K562 (cell line): ENCODE measurements at regions not wholly inside any gene's neighbourhood (a gene's known extent, or its start where the extent isn't known, plus 50 kb on each side); places are given as distances from the start of the nearest gene placed in this dataset.

Experiments
- ATAC-seq: fragments of 200-7000 bp; cut with Tn5 transposase; 3 replicates; pipeline ENCODE4 v1.9.1; 2020; ENCODE audit warnings: moderate library complexity
- BruUV-seq: library from RNA; stranded (reverse); fragments of 400-500 nt; replicated peaks from 2 replicates; lab custom pipeline; 2021; lab: Mats Ljungman, UMichigan
- CTCF ChIA-PET: fragments of 300-600 bp; formaldehyde crosslinking; extraction: SDS; loops from one replicate; lab custom pipeline; 2021; ENCODE audit warnings: low intra/inter-chr PET ratio; lab: Yijun Ruan, JAX
- POLR2A ChIA-PET: fragments of 300-600, 350-650 bp; sonication (Branson Sonifier 250); formaldehyde crosslinking; extraction: SDS; loops from one replicate; lab custom pipeline; 2021; ENCODE audit warnings: antibody characterized with exemption, inconsistent platforms; lab: Yijun Ruan, JAX
- DNase-seq, 4 experiments: peaks; one replicate each; pipeline versions ENCODE4 v3.0.0 to v3.0.0-alpha.2; 2011 to 2018; ENCODE audit warnings: low spot score in 3 of 4, mixed read lengths in 3 of 4; ENCODE audit errors: extremely low read depth in 1 of 4
- FAIRE-seq: peaks from 2 replicates; lab custom pipeline; 2011; peaks lifted over from hg19 to GRCh38; lab: Jason Lieb, UNC
- H2AFZ ChIP-seq: 2 replicates; pipeline ENCODE4 v1.6.0; 2011; ENCODE audit warnings: low read depth, low read length, control low read depth, inconsistent platforms
- H3K27ac ChIP-seq: fragments of 200-600 bp; 3 replicates; pipeline ENCODE4 v1.8.0; 2011; ENCODE audit warnings: low read depth, mild to moderate bottlenecking, control low read depth, inconsistent platforms, low read length, moderate library complexity, mixed read lengths; ENCODE audit errors: extremely low read depth
- H3K27me3 ChIP-seq, 2 experiments: fragments of 300-600 bp in 1 of 2; 2 replicates in 1 of 2; 3 replicates in 1 of 2; pipeline versions ENCODE4 v1.6.0 to v1.8.0; 2011; ENCODE audit warnings: inconsistent platforms in 2 of 2, low read length in 2 of 2, mild to moderate bottlenecking in 1 of 2, mixed read lengths in 1 of 2, moderate library complexity in 1 of 2; ENCODE audit not compliant: control insufficient read depth in 2 of 2, insufficient read depth in 2 of 2
- H3K36me3 ChIP-seq: fragments of 300-600 bp; 3 replicates; pipeline ENCODE4 v1.8.0; 2011; ENCODE audit warnings: mild to moderate bottlenecking, low read length, inconsistent platforms; ENCODE audit not compliant: control insufficient read depth, insufficient read depth
- H3K4me1 ChIP-seq, 2 experiments: fragments of 200-600 bp in 1 of 2; replicated peaks in 1 of 2; 2 replicates in 1 of 2; 3 replicates in 1 of 2; pipeline versions ENCODE4 v1.5.1 to v1.8.0; 2011; ENCODE audit warnings: inconsistent platforms in 2 of 2, low read length in 2 of 2, mild to moderate bottlenecking in 1 of 2, mixed read lengths in 1 of 2, moderate library complexity in 1 of 2; ENCODE audit not compliant: control insufficient read depth in 2 of 2, insufficient read depth in 2 of 2
- H3K4me2 ChIP-seq: 2 replicates; pipeline ENCODE4 v1.6.1; 2011; ENCODE audit warnings: low read length, control low read depth, inconsistent platforms, mixed read lengths; ENCODE audit not compliant: insufficient read depth
- H3K4me3 ChIP-seq: fragments of 200-600 bp; sonication (generic), shearing (Covaris generic); 2 replicates; pipeline ENCODE4 v1.5.1; 2016; ENCODE audit warnings: control low read depth, inconsistent platforms
- H3K79me2 ChIP-seq: fragments of 200-600 bp; 3 replicates; pipeline ENCODE4 v1.8.0; 2011; ENCODE audit warnings: low read length, inconsistent platforms; ENCODE audit not compliant: control insufficient read depth, insufficient read depth
- H3K9ac ChIP-seq, 2 experiments: 2 replicates each; pipeline versions ENCODE4 v1.6.0 to v1.6.1; 2011; ENCODE audit warnings: low read depth in 2 of 2, low read length in 2 of 2, control low read depth in 1 of 2, inconsistent platforms in 1 of 2, mild to moderate bottlenecking in 1 of 2, mixed read lengths in 1 of 2; ENCODE audit not compliant: insufficient read depth in 1 of 2
- H3K9me1 ChIP-seq: one replicate; pipeline ENCODE4 v1.6.0; 2011; ENCODE audit warnings: inconsistent platforms, mild to moderate bottlenecking, low read length, moderate library complexity; ENCODE audit not compliant: control insufficient read depth, insufficient read depth
- H3K9me3 ChIP-seq: replicated peaks from 2 replicates; pipeline ENCODE4 v1.5.1; 2011; ENCODE audit warnings: low read depth, low read length, inconsistent platforms; ENCODE audit not compliant: control insufficient read depth, insufficient read depth
- H4K20me1 ChIP-seq: replicated peaks from 2 replicates; pipeline ENCODE4 v1.6.1; 2011; ENCODE audit warnings: low read length, inconsistent platforms, mixed read lengths; ENCODE audit not compliant: control insufficient read depth, insufficient read depth
- ARNT ChIP-seq, 2 experiments: fragments of 450-650 bp; IDR thresholded peaks; 2 replicates each; pipeline ENCODE4 v1.6.1; 2016; ENCODE audit warnings: mild to moderate bottlenecking in 1 of 2
- HMG20A ChIP-seq: fragments of 450-650 bp; formaldehyde crosslinking; conservative IDR thresholded peaks from 2 replicates; pipeline ENCODE4 v1.4.0; 2020; ENCODE audit warnings: mild to moderate bottlenecking, mixed read lengths
- MCM5 ChIP-seq: fragments of 450-650 bp; IDR thresholded peaks from 2 replicates; pipeline ENCODE4 v1.6.1; 2016; ENCODE audit warnings: low read depth
- NR4A1 ChIP-seq, 2 experiments: fragments of 250-450 bp in 1 of 2; fragments of 450-650 bp in 1 of 2; sonication (Bioruptor Pico) in 1 of 2; IDR thresholded peaks; 2 replicates each; pipeline versions ENCODE4 v1.4.0 to v1.6.1; 2016 to 2020; ENCODE audit warnings: mild to moderate bottlenecking in 2 of 2, missing compliant biosample characterization in 1 of 2, missing genetic modification characterization in 1 of 2, moderate library complexity in 1 of 2
- PCBP2 ChIP-seq: fragments of 200-400 bp; formaldehyde crosslinking; IDR thresholded peaks from 2 replicates; pipeline ENCODE4 v1.6.1; 2018; ENCODE audit warnings: low read length, low read depth, mild to moderate bottlenecking, moderate library complexity; ENCODE audit not compliant: poor library complexity, severe bottlenecking
- SREBF2 ChIP-seq: sonication (generic); formaldehyde crosslinking; IDR thresholded peaks from 2 replicates; pipeline ENCODE4 v1.4.0; 2020; ENCODE audit warnings: mild to moderate bottlenecking, missing genetic modification reagents
- ZC3H4 ChIP-seq: sonication (generic); formaldehyde crosslinking; IDR thresholded peaks from 2 replicates; pipeline ENCODE4 v1.9.0; 2021; ENCODE audit warnings: missing genetic modification reagents, borderline replicate concordance
- ZNF407 ChIP-seq: fragments of 450-650 bp; IDR thresholded peaks from 2 replicates; pipeline ENCODE4 v1.6.1; 2016; ENCODE audit warnings: low read depth
- WGBS: fragments of 100-300 bp; shearing (Covaris generic); methylation state at CpG from one replicate; pipeline ENCODE4 v1.1.6; 2016; ENCODE audit warnings: low coverage, mixed read lengths; ENCODE audit not compliant: insufficient coverage; ENCODE audit errors: missing lambda C conversion rate; 5-methylcytosine and 5-hydroxymethylcytosine counted together
- in situ Hi-C: fragments of 300-500 bp; cut with MboI; formaldehyde crosslinking; loops from 4 replicates; pipeline ENCODE4 v1.15.0; 2018; ENCODE audit warnings: inconsistent platforms, mixed read lengths
- intact Hi-C: fragments of 100-400 bp; cut with micrococcal nuclease; formaldehyde crosslinking; loops from 2 replicates; pipeline ENCODE4 v1.14.2; 2022
- TF ChIP-seq, protein P1 (sequence below): IDR thresholded peaks from 2 replicates; pipeline ENCODE4 v1.6.1; 2014; ENCODE audit warnings: antibody characterized with exemption
- TF ChIP-seq, protein P2 (sequence below): sonication (generic); formaldehyde crosslinking; IDR thresholded peaks from 2 replicates; pipeline ENCODE4 v1.8.1; 2023; ENCODE audit warnings: mild to moderate bottlenecking, missing genetic modification reagents, moderate library complexity
- TF ChIP-seq, protein P3 (sequence below), 2 experiments: fragments of 250-450 bp in 1 of 2; fragments of 450-650 bp in 1 of 2; sonication (Bioruptor Pico) in 1 of 2; IDR thresholded peaks; 2 replicates each; pipeline versions ENCODE4 v1.6.1 to v1.8.0; 2016 to 2021; ENCODE audit warnings: mild to moderate bottlenecking in 2 of 2, moderate library complexity in 2 of 2, missing compliant biosample characterization in 1 of 2, missing genetic modification characterization in 1 of 2

GRCh38 chr16:86353948-86354347 is 156.4 kb upstream of the FOXF1 start:
- no peak for FAIRE-seq
- BruUV-seq = no TSS peak
- Histone ChIP-seq H4K20me1 (0 out of 2 replicates have a peak, but pooled peaks cover 3% of the 10 kb centered on the region), H3K9me1 (no peaks in the 10 kb centered on the region), H3K4me3 (no peak overlapping the region), H3K4me2 (no peak overlapping the region), H3K4me1 (no peaks in the 10 kb centered on the region), H2AFZ (no peak overlapping the region), H3K36me3 (no peaks in the 10 kb centered on the region), H3K27ac (no peak overlapping the region), H3K9ac (no peak overlapping the region)
- POLR2A ChIA-PET = interaction anchor here (0.7 kb wide), 1 partner anchor 24 kb away, joined by 3 read pairs; no protein-coding TSS in a partner anchor
- WGBS = 0% methylated on average over 9 of the region's 9 CpGs
- intact Hi-C loops (no loop called here), in situ Hi-C loops (no loop called here)
- TF ChIP-seq, protein P1, sequence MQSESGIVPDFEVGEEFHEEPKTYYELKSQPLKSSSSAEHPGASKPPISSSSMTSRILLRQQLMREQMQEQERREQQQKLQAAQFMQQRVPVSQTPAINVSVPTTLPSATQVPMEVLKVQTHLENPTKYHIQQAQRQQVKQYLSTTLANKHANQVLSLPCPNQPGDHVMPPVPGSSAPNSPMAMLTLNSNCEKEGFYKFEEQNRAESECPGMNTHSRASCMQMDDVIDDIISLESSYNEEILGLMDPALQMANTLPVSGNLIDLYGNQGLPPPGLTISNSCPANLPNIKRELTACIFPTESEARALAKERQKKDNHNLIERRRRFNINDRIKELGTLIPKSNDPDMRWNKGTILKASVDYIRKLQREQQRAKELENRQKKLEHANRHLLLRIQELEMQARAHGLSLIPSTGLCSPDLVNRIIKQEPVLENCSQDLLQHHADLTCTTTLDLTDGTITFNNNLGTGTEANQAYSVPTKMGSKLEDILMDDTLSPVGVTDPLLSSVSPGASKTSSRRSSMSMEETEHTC = no peak
- TF ChIP-seq SREBF2 (CRISPR knock-in tag) = no peak
- no peak for TF ChIP-seq MCM5
- TF ChIP-seq ZNF407 = no peak
- TF ChIP-seq ARNT (IDR thresholded peaks at IDR 0.05) = no peak
- TF ChIP-seq, protein P2, sequence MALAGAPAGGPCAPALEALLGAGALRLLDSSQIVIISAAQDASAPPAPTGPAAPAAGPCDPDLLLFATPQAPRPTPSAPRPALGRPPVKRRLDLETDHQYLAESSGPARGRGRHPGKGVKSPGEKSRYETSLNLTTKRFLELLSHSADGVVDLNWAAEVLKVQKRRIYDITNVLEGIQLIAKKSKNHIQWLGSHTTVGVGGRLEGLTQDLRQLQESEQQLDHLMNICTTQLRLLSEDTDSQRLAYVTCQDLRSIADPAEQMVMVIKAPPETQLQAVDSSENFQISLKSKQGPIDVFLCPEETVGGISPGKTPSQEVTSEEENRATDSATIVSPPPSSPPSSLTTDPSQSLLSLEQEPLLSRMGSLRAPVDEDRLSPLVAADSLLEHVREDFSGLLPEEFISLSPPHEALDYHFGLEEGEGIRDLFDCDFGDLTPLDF (CRISPR knock-in tag) = no peak
- TF ChIP-seq, protein P3, sequence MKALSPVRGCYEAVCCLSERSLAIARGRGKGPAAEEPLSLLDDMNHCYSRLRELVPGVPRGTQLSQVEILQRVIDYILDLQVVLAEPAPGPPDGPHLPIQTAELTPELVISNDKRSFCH (CRISPR knock-in tag; IDR thresholded peaks at IDR 0.05) = no peak
- TF ChIP-seq, protein P3 (tag; IDR thresholded peaks at IDR 0.05) = no peak
- no peak for TF ChIP-seq HMG20A (CRISPR knock-in tag)
- no peak for TF ChIP-seq NR4A1 (CRISPR knock-in tag; IDR thresholded peaks at IDR 0.05)
- no peak for TF ChIP-seq NR4A1 (tag; IDR thresholded peaks at IDR 0.05)
- no peak for TF ChIP-seq PCBP2
- TF ChIP-seq ZC3H4 (CRISPR knock-in tag) = no peak
- TF ChIP-seq, all 486 proteins: peak for 0
- Histone ChIP-seq H3K27me3 (peaks cover 8 to 56% of the 10 kb centered on the region in 2 experiments; a peak in 4 of 5 replicates), H3K79me2 (no peaks in the 10 kb centered on the region), H3K9me3 (no peaks in the 10 kb centered on the region)
- ATAC-seq = no peak
- DNase-seq = no peak
- CTCF ChIA-PET = no interaction called here
